ENCODE measurements at regions not wholly inside any gene's neighbourhood (a gene's known extent, or its start where the extent isn't known, plus 50 kb on each side); places are given as distances from the start of the nearest gene placed in this dataset.

DNA sequence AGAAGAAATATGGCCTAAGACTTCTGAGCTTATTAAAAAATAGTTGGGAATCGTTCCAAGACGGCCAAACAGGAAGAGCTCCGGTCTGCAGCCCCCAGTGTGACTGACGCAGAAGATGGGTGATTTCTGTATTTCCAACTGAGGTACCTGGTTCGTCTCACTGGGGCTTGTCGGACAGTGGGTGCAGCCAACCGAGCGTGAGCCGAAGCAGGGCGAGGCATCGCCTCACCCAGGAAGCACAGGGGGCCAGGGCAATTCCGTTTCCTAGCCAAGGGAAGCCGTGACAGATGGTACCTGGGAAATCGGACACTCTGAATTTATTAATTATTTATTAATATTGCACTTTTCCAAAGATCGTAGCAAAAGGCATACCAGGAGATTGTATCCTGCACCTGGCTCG, 857.8 kb downstream of the C12orf50 start:
- Histone ChIP-seq H4K20me1 (ENCODE audit: insufficient read depth) (no peaks in the 10 kb centered on the region), H3K27me3 (replicated peaks; ENCODE audit: insufficient read depth) (no peaks in the 10 kb centered on the region), H3K9me3 (ENCODE audit: low read depth) (no peaks in the 10 kb centered on the region), H3K9ac (no peak overlapping the region), H3K4me2 (ENCODE audit: unreplicated experiment) (no peak overlapping the region), H3K36me3 (ENCODE audit: low read depth) (no peaks in the 10 kb centered on the region), H3F3A (ENCODE audit: insufficient read depth) (no peaks in the 10 kb centered on the region), H3K4me1 (ENCODE audit: insufficient read depth) (no peaks in the 10 kb centered on the region), H3K79me2 (ENCODE audit: insufficient read depth) (no peaks in the 10 kb centered on the region), H3K4me3 (no peak overlapping the region), H3K9me2 (ENCODE audit: insufficient read depth) (no peaks in the 10 kb centered on the region), H2AFZ (no peak overlapping the region), H3K27ac (no peak overlapping the region)
- TF ChIP-seq EZH2phosphoT487 (IDR thresholded peaks at IDR 0.05; ENCODE audit: insufficient read depth, low read depth) (no peak), EZH2 (IDR thresholded peaks at IDR 0.05; ENCODE audit: insufficient read depth, poor library complexity, severe bottlenecking) (no peak)
- DNase-seq: no peak
- WGBS, 2 experiments (ENCODE audit: low coverage in 1 of 2, low lambda C conversion rate in 2 of 2, missing lambda C conversion rate in 2 of 2): 67 to 70% methylated on average over 16 of the region's 16 CpGs
- in situ Hi-C loops (cut with MboI): no loop called here

DNA sequence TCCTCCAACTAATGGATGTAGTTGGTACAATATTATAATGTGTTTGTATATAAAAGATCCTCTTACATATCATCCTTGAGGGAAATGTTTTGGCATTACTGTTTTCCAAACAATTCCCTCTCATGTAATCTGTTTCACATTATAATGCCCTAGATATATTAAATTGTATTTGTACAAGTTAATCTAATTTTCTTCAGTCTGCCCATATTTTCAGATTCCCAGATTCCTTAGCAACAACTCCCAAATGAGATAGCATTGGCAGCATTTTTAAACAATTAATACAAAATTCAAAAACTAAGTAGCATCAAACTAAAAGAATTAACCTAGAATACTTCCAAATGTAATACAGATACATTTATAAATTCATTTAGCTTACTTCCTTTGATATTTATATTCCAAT, 860.2 kb downstream of the C12orf50 start:
- Histone ChIP-seq H2AFZ (no peak overlapping the region), H3K27ac (no peak overlapping the region)

DNA sequence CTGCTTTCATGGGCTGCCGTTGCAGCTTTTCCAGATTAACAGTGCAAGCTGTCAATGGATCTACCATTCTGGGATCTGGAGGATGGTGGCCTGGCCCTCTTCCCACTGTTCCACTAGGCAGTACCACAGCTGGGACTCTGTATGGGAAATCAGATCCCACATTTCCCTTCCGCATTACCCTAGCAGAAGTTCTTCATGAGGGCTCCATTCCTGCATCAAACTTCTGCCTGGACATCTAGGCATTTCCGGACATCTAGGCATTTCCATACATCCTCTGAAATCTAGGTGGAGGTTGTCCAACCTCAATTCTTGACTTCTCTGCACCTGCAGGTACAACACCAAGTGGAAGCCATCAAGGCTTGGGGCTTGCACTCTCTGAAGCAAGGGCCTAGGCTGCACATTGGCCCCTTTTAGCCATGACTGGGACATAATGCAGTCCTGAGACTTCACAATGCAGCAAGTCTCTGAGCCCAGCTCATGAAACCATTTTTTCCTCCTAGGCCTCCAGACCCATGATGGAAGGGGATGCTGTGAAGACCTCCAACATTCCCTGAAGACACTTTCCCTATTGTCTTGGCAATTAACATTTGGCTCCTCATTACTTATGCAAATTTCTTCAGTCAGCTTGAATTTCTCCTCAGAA, 863.3 kb downstream of the C12orf50 start:
- Histone ChIP-seq H3K9me3 (ENCODE audit: low read depth) (no peaks in the 10 kb centered on the region), H4K20me1 (ENCODE audit: insufficient read depth) (no peaks in the 10 kb centered on the region), H3K9ac (no peak overlapping the region), H3K36me3 (ENCODE audit: low read depth) (no peaks in the 10 kb centered on the region), H3K4me3 (no peak overlapping the region), H3K27ac (no peak overlapping the region), H3K79me2 (ENCODE audit: insufficient read depth) (no peaks in the 10 kb centered on the region), H3K4me1 (ENCODE audit: insufficient read depth) (peaks cover 4% of the 10 kb centered on the region), H3F3A (ENCODE audit: insufficient read depth) (no peaks in the 10 kb centered on the region), H3K27me3 (replicated peaks; ENCODE audit: insufficient read depth) (no peaks in the 10 kb centered on the region), H3K9me2 (ENCODE audit: insufficient read depth) (no peaks in the 10 kb centered on the region), H2AFZ (no peak overlapping the region), H3K4me2 (ENCODE audit: unreplicated experiment) (no peak overlapping the region)
- whole genome bisulfite sequencing, 2 experiments (ENCODE audit: low coverage in 1 of 2, low lambda C conversion rate in 2 of 2, missing lambda C conversion rate in 2 of 2): 51 to 52% methylated on average over 3 of the region's 3 CpGs
- in situ Hi-C loops (cut with MboI): no loop called here
- TF ChIP-seq EZH2 (IDR thresholded peaks at IDR 0.05; ENCODE audit: insufficient read depth, poor library complexity, severe bottlenecking) (no peak), EZH2phosphoT487 (IDR thresholded peaks at IDR 0.05; ENCODE audit: insufficient read depth, low read depth) (no peak)
- no peak for DNase-seq

More for the DNA sequence above, 860.2 kb downstream of the C12orf50 start:
- Histone ChIP-seq H3K9me2 (ENCODE audit: insufficient read depth) (no peaks in the 10 kb centered on the region), H3K9me3 (ENCODE audit: low read depth) (no peaks in the 10 kb centered on the region), H3K4me3 (no peak overlapping the region), H3K4me2 (ENCODE audit: unreplicated experiment) (no peak overlapping the region), H4K20me1 (ENCODE audit: insufficient read depth) (no peaks in the 10 kb centered on the region), H3K36me3 (ENCODE audit: low read depth) (no peaks in the 10 kb centered on the region), H3K27me3 (replicated peaks; ENCODE audit: insufficient read depth) (no peaks in the 10 kb centered on the region), H3K9ac (no peak overlapping the region), H3K4me1 (ENCODE audit: insufficient read depth) (no peaks in the 10 kb centered on the region), H3F3A (ENCODE audit: insufficient read depth) (no peaks in the 10 kb centered on the region), H3K79me2 (ENCODE audit: insufficient read depth) (no peaks in the 10 kb centered on the region)
- in situ Hi-C loops (cut with MboI): no loop called here
- no peak for DNase-seq
- TF ChIP-seq EZH2phosphoT487 (IDR thresholded peaks at IDR 0.05; ENCODE audit: insufficient read depth, low read depth): no peak
- TF ChIP-seq EZH2 (IDR thresholded peaks at IDR 0.05; ENCODE audit: insufficient read depth, poor library complexity, severe bottlenecking): no peak

DNA sequence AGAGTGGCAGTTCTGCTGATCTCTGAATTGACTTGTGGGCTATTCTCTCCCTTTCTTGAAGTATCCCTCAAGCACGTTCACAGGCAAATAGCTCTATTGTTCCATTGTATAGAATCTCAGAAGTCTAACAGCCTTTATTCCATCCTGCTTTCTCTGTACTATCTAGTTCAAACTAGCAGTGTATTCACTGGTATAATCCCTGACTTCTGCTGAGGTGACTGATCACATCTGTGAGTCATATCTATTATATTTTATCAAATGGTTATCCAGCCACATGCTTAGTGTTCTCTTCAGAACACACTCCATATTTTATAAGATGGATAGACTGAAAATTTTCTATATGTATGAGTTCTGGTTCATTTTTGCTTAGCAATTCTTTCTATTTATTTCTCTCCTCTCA, 866.1 kb downstream of the C12orf50 start:
- Histone ChIP-seq H3F3A (ENCODE audit: insufficient read depth) (no peaks in the 10 kb centered on the region), H3K36me3 (ENCODE audit: low read depth) (no peaks in the 10 kb centered on the region), H2AFZ (no peak overlapping the region), H3K4me2 (ENCODE audit: unreplicated experiment) (no peak overlapping the region), H3K4me3 (no peak overlapping the region), H4K20me1 (ENCODE audit: insufficient read depth) (no peaks in the 10 kb centered on the region), H3K4me1 (ENCODE audit: insufficient read depth) (peaks cover 10% of the 10 kb centered on the region), H3K9ac (no peak overlapping the region), H3K27me3 (replicated peaks; ENCODE audit: insufficient read depth) (no peaks in the 10 kb centered on the region), H3K79me2 (ENCODE audit: insufficient read depth) (no peaks in the 10 kb centered on the region), H3K27ac (no peak overlapping the region), H3K9me3 (ENCODE audit: low read depth) (no peaks in the 10 kb centered on the region), H3K9me2 (ENCODE audit: insufficient read depth) (no peaks in the 10 kb centered on the region)
- WGBS, 2 experiments (ENCODE audit: low coverage in 1 of 2, low lambda C conversion rate in 2 of 2, missing lambda C conversion rate in 2 of 2): 15 to 33% methylated on average over 1 of the region's 1 CpG
- no peak for DNase-seq
- in situ Hi-C loops (cut with MboI): no loop called here
- no peak for TF ChIP-seq EZH2 (IDR thresholded peaks at IDR 0.05; ENCODE audit: insufficient read depth, poor library complexity, severe bottlenecking)
- TF ChIP-seq EZH2phosphoT487 (IDR thresholded peaks at IDR 0.05; ENCODE audit: insufficient read depth, low read depth): no peak
